Right ventricle myocardium superior (tissue), 1 donor: ENCODE measurements at regions not wholly inside any gene's neighbourhood (a gene's known extent, or its start where the extent isn't known, plus 50 kb on each side); places are given as distances from the start of the nearest gene placed in this dataset.
"Not testable (repeated sequence)": the region's sequence is repeated elsewhere in the genome, so short reads cannot be mapped to it uniquely, and the experiment has no call there.

ENCODE experiments used
- ATAC-seq: fragments of 200-7000 bp; cut with Tn5 transposase; one replicate; pipeline ENCODE4 v1.9.1; 2020; ENCODE audit warnings: mild to moderate bottlenecking; ENCODE audit not compliant: poor library complexity
- DNase-seq: peaks from one replicate; pipeline ENCODE4 v3.0.0-alpha.2; 2020
- intact Hi-C: fragments of 100-400 bp; cut with DNase I; formaldehyde crosslinking; loops from one replicate; pipeline ENCODE4 v1.11.2; 2022
- donor health status: DM: no; HTN: yes; CAD: no; lungs with severe emphysema.

GRCh38 chr9:66759825-66760492, 140.6 kb upstream of the ZNF658 start:
- ATAC-seq = not testable (repeated sequence)

GRCh38 chr9:66764799-66765493, 135.6 kb upstream of the ZNF658 start:
- not testable (repeated sequence) for DNase-seq

More at GRCh38 chr9:66759825-66760492, 140.6 kb upstream of the ZNF658 start:
- DNase-seq, intact Hi-C loops: not testable (repeated sequence)

GRCh38 chr9:66765531-66765930, 135.0 kb upstream of the ZNF658 start:
- ATAC-seq, intact Hi-C loops, DNase-seq: not testable (repeated sequence)

More at GRCh38 chr9:66764799-66765493, 135.6 kb upstream of the ZNF658 start:
- ATAC-seq, intact Hi-C loops: not testable (repeated sequence)

- DNase-seq, ATAC-seq, intact Hi-C loops: not testable (repeated sequence)
Measured at GRCh38 chr9:66771504-66771903, 129.0 kb upstream of the ZNF658 start.

GRCh38 chr9:66774618-66775017, 125.9 kb upstream of the ZNF658 start:
- intact Hi-C loops, ATAC-seq, DNase-seq: not testable (repeated sequence)

GRCh38 chr9:66779944-66780661, 120.4 kb upstream of the ZNF658 start:
- ATAC-seq, DNase-seq, intact Hi-C loops: not testable (repeated sequence)

- intact Hi-C loops, DNase-seq, ATAC-seq: not testable (repeated sequence)
Measured at GRCh38 chr9:66781240-66781639, 119.3 kb upstream of the ZNF658 start.

- ATAC-seq, DNase-seq, intact Hi-C loops: not testable (repeated sequence)
Measured at GRCh38 chr9:66782010-66782409, 118.5 kb upstream of the ZNF658 start.

GRCh38 chr9:66785603-66786002, 114.9 kb upstream of the ZNF658 start:
- DNase-seq, ATAC-seq, intact Hi-C loops: not testable (repeated sequence)

GRCh38 chr9:66791092-66791750, 109.3 kb upstream of the ZNF658 start:
- intact Hi-C loops, ATAC-seq, DNase-seq: not testable (repeated sequence)

GRCh38 chr9:66794769-66795168, 105.8 kb upstream of the ZNF658 start:
- DNase-seq, intact Hi-C loops, ATAC-seq: not testable (repeated sequence)

- DNase-seq, intact Hi-C loops, ATAC-seq: not testable (repeated sequence)
Measured at GRCh38 chr9:66795723-66796503, 104.6 kb upstream of the ZNF658 start.

- intact Hi-C loops, ATAC-seq, DNase-seq: not testable (repeated sequence)
Measured at GRCh38 chr9:66797905-66798616, 102.5 kb upstream of the ZNF658 start.

GRCh38 chr9:66803619-66804018, 96.9 kb upstream of the ZNF658 start:
- intact Hi-C loops, ATAC-seq, DNase-seq: not testable (repeated sequence)

GRCh38 chr9:66810247-66810646, 90.3 kb upstream of the ZNF658 start:
- intact Hi-C loops, DNase-seq, ATAC-seq: not testable (repeated sequence)

GRCh38 chr9:66812367-66812766, 88.2 kb upstream of the ZNF658 start:
- ATAC-seq, intact Hi-C loops, DNase-seq: not testable (repeated sequence)

GRCh38 chr9:66812967-66813366, 87.6 kb upstream of the ZNF658 start:
- DNase-seq, ATAC-seq, intact Hi-C loops: not testable (repeated sequence)
